Neuron (in vitro differentiated cells): ENCODE measurements at regions not wholly inside any gene's neighbourhood (a gene's known extent, or its start where the extent isn't known, plus 50 kb on each side); places are given as distances from the start of the nearest gene placed in this dataset.
"Not testable (repeated sequence)": the region's sequence is repeated elsewhere in the genome, so short reads cannot be mapped to it uniquely, and the experiment has no call there.

Source experiments
- H2AFZ ChIP-seq: one replicate; pipeline ENCODE4 v1.6.1; 2013; ENCODE audit warnings: low read depth, mild to moderate bottlenecking, inconsistent platforms, low read length, moderate library complexity
- H3K27me3 ChIP-seq: one replicate; pipeline ENCODE4 v1.6.1; 2013; ENCODE audit warnings: low read length; ENCODE audit not compliant: insufficient read depth
- H3K36me3 ChIP-seq: one replicate; pipeline ENCODE4 v1.6.1; 2013; ENCODE audit warnings: low read length; ENCODE audit not compliant: insufficient read depth
- H3K4me1 ChIP-seq: one replicate; pipeline ENCODE4 v1.6.1; 2013; ENCODE audit warnings: low read length; ENCODE audit not compliant: insufficient read depth
- H3K4me3 ChIP-seq: 2 replicates; pipeline ENCODE4 v1.5.1; 2013; ENCODE audit warnings: mild to moderate bottlenecking, low read length, moderate library complexity
- H3K9me3 ChIP-seq: one replicate; pipeline ENCODE4 v1.6.1; 2013; ENCODE audit warnings: low read length

- Histone ChIP-seq H3K9me3 (no peaks in the 10 kb centered on the region), H2AFZ (no peak overlapping the region), H3K27me3 (no peaks in the 10 kb centered on the region), H3K36me3 (no peaks in the 10 kb centered on the region), H3K4me3 (no peak overlapping the region), H3K4me1 (no peaks in the 10 kb centered on the region)
Observed at GRCh38 chr6:133092199-133092598, 149.0 kb upstream of the EYA4 start.

GRCh38 chr6:133092771-133093170 is 148.4 kb upstream of the EYA4 start:
- no peaks in the 10 kb centered on the region for H3K27me3 ChIP-seq
- H3K4me3 ChIP-seq = no peak overlapping the region
- no peaks in the 10 kb centered on the region for H3K36me3 ChIP-seq
- no peaks in the 10 kb centered on the region for H3K9me3 ChIP-seq
- H3K4me1 ChIP-seq = no peaks in the 10 kb centered on the region
- no peak overlapping the region for H2AFZ ChIP-seq

- H2AFZ ChIP-seq, H3K36me3 ChIP-seq, H3K4me3 ChIP-seq: not testable (repeated sequence)
Observed at GRCh38 chr6:133093211-133093610, 147.9 kb upstream of the EYA4 start.

DNA sequence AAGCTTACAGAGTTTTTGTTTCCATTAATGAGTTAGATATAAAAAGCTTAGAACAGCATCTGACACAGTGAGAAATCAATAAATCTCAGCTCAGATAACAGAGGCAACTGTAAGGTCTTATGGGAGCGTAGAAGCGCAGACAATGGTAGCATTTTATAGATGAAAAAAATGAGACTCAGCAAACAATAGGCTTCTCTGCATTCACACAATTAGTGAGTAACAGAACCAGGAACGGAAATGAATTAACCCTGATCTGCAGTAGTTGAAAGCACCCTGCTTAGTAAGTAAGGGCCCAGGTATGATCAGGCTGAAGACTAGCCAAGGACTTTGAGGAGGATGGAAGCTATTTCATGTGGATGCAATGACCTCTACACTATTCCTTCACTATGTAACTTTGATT is 147.2 kb upstream of the EYA4 start:
- peaks cover 8% of the 10 kb centered on the region for H3K4me1 ChIP-seq

More at GRCh38 chr6:133093211-133093610, 147.9 kb upstream of the EYA4 start:
- H3K27me3 ChIP-seq, H3K4me1 ChIP-seq, H3K9me3 ChIP-seq: not testable (repeated sequence)

GRCh38 chr6:133097208-133097607 is 143.9 kb upstream of the EYA4 start:
- peaks cover 24% of the 10 kb centered on the region for H3K4me1 ChIP-seq
- H3K36me3 ChIP-seq = no peaks in the 10 kb centered on the region
- H3K9me3 ChIP-seq = no peaks in the 10 kb centered on the region
- no peaks in the 10 kb centered on the region for H3K27me3 ChIP-seq
- no peak overlapping the region for H3K4me3 ChIP-seq
- H2AFZ ChIP-seq = no peak overlapping the region

More for the DNA sequence above, 147.2 kb upstream of the EYA4 start:
- H3K27me3 ChIP-seq = no peaks in the 10 kb centered on the region
- no peaks in the 10 kb centered on the region for H3K9me3 ChIP-seq
- no peak overlapping the region for H3K4me3 ChIP-seq
- no peak overlapping the region for H2AFZ ChIP-seq
- H3K36me3 ChIP-seq = no peaks in the 10 kb centered on the region

DNA sequence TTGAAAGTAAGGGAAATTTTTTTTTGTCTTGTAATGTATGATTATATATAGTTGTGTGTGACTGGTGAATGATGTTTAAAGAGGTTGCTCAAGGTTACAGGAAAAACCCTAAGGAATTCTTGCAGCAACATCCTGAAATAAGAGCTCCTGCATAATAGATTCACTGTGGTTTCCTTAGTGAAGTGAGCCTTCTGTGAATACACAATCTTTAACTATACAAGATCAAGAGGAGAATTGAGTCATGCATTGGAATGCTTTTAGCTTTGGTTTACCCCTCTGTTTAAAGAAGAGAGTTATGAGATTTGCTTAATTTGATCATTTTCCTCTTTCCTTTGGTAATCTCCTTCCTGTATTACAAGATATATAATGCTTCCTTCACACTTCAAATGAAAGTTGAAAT is 141.6 kb upstream of the EYA4 start:
- Histone ChIP-seq H2AFZ (no peak overlapping the region), H3K4me1 (peaks cover 24% of the 10 kb centered on the region), H3K9me3 (no peaks in the 10 kb centered on the region), H3K4me3 (no peak overlapping the region), H3K27me3 (no peaks in the 10 kb centered on the region), H3K36me3 (no peaks in the 10 kb centered on the region)

DNA sequence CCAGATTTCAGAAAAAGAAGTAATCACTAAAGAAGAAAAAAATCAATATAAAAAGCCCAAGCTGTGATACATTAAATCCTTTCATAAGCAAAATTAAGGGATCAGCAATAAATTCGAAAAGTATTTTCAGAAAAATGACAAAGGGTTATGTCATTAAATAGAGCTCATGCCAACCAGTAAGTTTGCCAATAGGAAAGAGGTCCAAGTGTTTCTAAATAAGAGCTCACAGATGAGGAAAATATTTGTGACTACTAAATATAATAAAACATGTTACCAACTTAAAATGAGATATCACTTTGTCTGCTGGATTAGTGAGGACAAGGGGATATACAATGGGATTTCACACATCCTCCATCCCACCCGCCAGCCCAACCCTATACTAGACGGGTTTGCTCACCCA is 140.3 kb upstream of the EYA4 start:
- H3K4me1 ChIP-seq = peaks cover 24% of the 10 kb centered on the region
- no peak overlapping the region for H3K4me3 ChIP-seq
- no peak overlapping the region for H2AFZ ChIP-seq
- no peaks in the 10 kb centered on the region for H3K9me3 ChIP-seq
- no peaks in the 10 kb centered on the region for H3K27me3 ChIP-seq
- H3K36me3 ChIP-seq = no peaks in the 10 kb centered on the region

DNA sequence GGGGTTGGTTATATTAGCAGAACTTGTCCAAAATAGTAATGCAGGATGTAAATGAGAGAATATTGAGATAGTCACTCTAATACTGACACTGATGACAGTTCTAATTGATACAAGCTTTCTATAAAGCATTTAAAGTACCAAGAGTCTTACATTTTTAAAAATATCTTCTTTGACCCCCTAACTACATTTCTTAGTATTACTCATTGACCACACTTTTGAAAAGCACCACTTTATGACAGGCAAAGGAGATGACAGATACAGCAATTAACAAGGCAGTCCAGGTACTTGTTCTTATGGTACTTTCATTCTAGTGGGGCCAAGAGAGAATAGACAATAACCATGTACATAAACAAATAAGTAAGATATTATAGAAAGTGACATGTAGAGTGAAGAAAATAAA is 139.4 kb upstream of the EYA4 start:
- no peak overlapping the region for H2AFZ ChIP-seq
- no peaks in the 10 kb centered on the region for H3K27me3 ChIP-seq
- peaks cover 24% of the 10 kb centered on the region for H3K4me1 ChIP-seq
- H3K4me3 ChIP-seq = no peak overlapping the region
- no peaks in the 10 kb centered on the region for H3K9me3 ChIP-seq
- H3K36me3 ChIP-seq = no peaks in the 10 kb centered on the region

- Histone ChIP-seq H3K27me3 (no peaks in the 10 kb centered on the region), H3K9me3 (no peaks in the 10 kb centered on the region), H3K4me3 (no peak overlapping the region), H3K4me1 (no peaks in the 10 kb centered on the region), H2AFZ (no peak overlapping the region), H3K36me3 (no peaks in the 10 kb centered on the region)
Observed at GRCh38 chr6:133106934-133107333, 134.2 kb upstream of the EYA4 start.

GRCh38 chr6:133108419-133108818 is 132.7 kb upstream of the EYA4 start:
- no peaks in the 10 kb centered on the region for H3K27me3 ChIP-seq
- H3K9me3 ChIP-seq = no peaks in the 10 kb centered on the region
- H2AFZ ChIP-seq = no peak overlapping the region
- H3K36me3 ChIP-seq = no peaks in the 10 kb centered on the region
- no peak overlapping the region for H3K4me3 ChIP-seq
- no peaks in the 10 kb centered on the region for H3K4me1 ChIP-seq

GRCh38 chr6:133114973-133115372 is 126.2 kb upstream of the EYA4 start:
- H3K27me3 ChIP-seq = no peaks in the 10 kb centered on the region
- no peaks in the 10 kb centered on the region for H3K9me3 ChIP-seq
- no peak overlapping the region for H3K4me3 ChIP-seq
- H3K36me3 ChIP-seq = no peaks in the 10 kb centered on the region
- no peak overlapping the region for H2AFZ ChIP-seq
- H3K4me1 ChIP-seq = no peaks in the 10 kb centered on the region

DNA sequence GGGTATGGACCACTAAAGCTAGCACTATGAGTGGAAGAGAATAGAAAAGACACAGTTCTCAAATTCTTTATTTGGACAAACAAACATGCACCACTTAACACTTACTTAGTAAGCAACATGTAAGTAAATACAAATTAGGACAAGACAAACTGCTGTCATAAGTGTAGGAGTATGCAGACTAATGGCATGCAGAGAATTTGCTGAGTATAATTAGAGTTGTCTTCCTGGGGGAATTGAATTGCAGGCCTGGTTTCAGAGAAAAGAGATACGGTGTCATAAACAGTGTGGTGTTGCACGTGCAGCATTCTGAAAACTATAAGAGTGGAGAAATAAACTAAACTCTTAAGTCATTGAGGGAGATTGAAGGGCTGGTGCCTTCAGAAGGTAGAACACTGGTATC is 125.2 kb upstream of the EYA4 start:
- no peak overlapping the region for H2AFZ ChIP-seq
- no peaks in the 10 kb centered on the region for H3K36me3 ChIP-seq
- no peak overlapping the region for H3K4me3 ChIP-seq
- H3K4me1 ChIP-seq = no peaks in the 10 kb centered on the region
- H3K9me3 ChIP-seq = no peaks in the 10 kb centered on the region
- no peaks in the 10 kb centered on the region for H3K27me3 ChIP-seq

DNA sequence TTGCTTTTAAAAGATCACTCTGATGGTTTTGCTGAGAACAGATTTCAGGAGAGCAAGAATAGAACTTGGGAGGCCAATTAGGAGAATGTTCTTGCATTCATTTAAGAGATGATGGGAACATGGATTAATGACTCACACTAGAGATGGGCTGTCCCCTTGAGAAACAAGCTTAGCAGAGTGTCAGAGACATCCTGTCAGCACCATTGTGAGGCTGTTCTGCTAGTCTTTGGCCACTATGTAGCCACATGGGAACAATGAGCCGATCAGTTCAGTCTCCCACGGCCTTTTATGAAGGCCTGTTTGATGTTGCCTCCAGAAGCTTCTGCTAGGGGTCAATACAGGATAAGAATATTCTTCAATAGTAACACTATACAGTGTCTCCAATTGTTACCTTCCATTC is 113.0 kb upstream of the EYA4 start:
- H3K36me3 ChIP-seq = no peaks in the 10 kb centered on the region
- peaks cover 22% of the 10 kb centered on the region for H3K4me1 ChIP-seq
- H2AFZ ChIP-seq = no peak overlapping the region
- no peaks in the 10 kb centered on the region for H3K27me3 ChIP-seq
- H3K9me3 ChIP-seq = peaks cover 2% of the 10 kb centered on the region
- no peak overlapping the region for H3K4me3 ChIP-seq

- H3K27me3 ChIP-seq = no peaks in the 10 kb centered on the region
- no peak overlapping the region for H3K4me3 ChIP-seq
- H3K36me3 ChIP-seq = no peaks in the 10 kb centered on the region
- no peaks in the 10 kb centered on the region for H3K9me3 ChIP-seq
- H2AFZ ChIP-seq = no peak overlapping the region
- H3K4me1 ChIP-seq = peaks cover 22% of the 10 kb centered on the region
Observed at GRCh38 chr6:133129556-133129955, 111.6 kb upstream of the EYA4 start.
